Stomach (tissue), 8 donors: ENCODE measurements at regions not wholly inside any gene's neighbourhood (a gene's known extent, or its start where the extent isn't known, plus 50 kb on each side); places are given as distances from the start of the nearest gene placed in this dataset.
A peak's percentile ranks its signal among the peaks of the same experiment; 100 is the strongest.

Experiments used
- DNase-seq, 2 donors: peaks; one replicate each; pipeline versions ENCODE4 v3.0.0 to v3.0.0-alpha.2; 2013 to 2019
- H3K27ac ChIP-seq, 5 donors: fragments of 200-600 bp in 4 of 5; sonication (generic) in 4 of 5; one replicate each; pipeline ENCODE4 v1.5.1; 2013 to 2019; ENCODE audit warnings: mild to moderate bottlenecking in 1 of 5, moderate library complexity in 1 of 5
- H3K27me3 ChIP-seq, 3 donors: fragments of 200-600 bp; sonication (generic); one replicate each; pipeline ENCODE4 v1.5.1; 2017 to 2019; ENCODE audit warnings: mixed run types in 1 of 3
- H3K36me3 ChIP-seq, 4 donors: fragments of 200-600 bp; sonication (generic); 1 replicate in 3 of 4; 2 replicates in 1 of 4; pipeline ENCODE4 v1.5.1; 2016 to 2019
- H3K4me1 ChIP-seq, 4 donors: fragments of 200-600 bp; sonication (generic); one replicate each; pipeline ENCODE4 v1.5.1; 2016 to 2019
- H3K4me3 ChIP-seq, 4 donors: fragments of 200-600 bp; sonication (generic) in 3 of 4; one replicate each; pipeline ENCODE4 v1.5.1; 2016 to 2019; ENCODE audit warnings: mild to moderate bottlenecking in 1 of 4
- H3K9me3 ChIP-seq, 4 donors: fragments of 200-600 bp; sonication (generic); one replicate each; pipeline ENCODE4 v1.5.1; 2016 to 2019
- CTCF ChIP-seq, 7 experiments: fragments of 450-650 bp in 4 of 7; fragments of 200-600 bp in 3 of 7; sonication (generic) in 3 of 7; IDR thresholded peaks; one replicate each; pipeline ENCODE4 v1.5.1; 2016 to 2019; ENCODE audit warnings: antibody characterized with exemption in 7 of 7, control low read depth in 2 of 7, mild to moderate bottlenecking in 1 of 7
- EP300 ChIP-seq: sonication (generic); formaldehyde crosslinking; IDR thresholded peaks from one replicate; pipeline ENCODE4 v1.6.1; 2017; ENCODE audit warnings: antibody characterized with exemption
- POLR2A ChIP-seq, 4 donors: fragments of 450-650 bp; IDR thresholded peaks; one replicate each; pipeline ENCODE4 v1.6.1; 2016; ENCODE audit warnings: antibody characterized with exemption in 4 of 4, control low read depth in 2 of 4, mild to moderate bottlenecking in 1 of 4, moderate library complexity in 1 of 4
- POLR2AphosphoS5 ChIP-seq, 3 donors: sonication (generic); formaldehyde crosslinking; IDR thresholded peaks; one replicate each; pipeline ENCODE4 v1.6.1; 2016; ENCODE audit warnings: antibody characterized with exemption in 3 of 3
- WGBS, 5 donors: extraction: QIAGEN DNeasy Blood & Tissue Kit in 3 of 5; methylation state at CpG; one replicate each; pipeline versions ENCODE4 v1.1.5 to v1.1.7; 2013 to 2018; 5-methylcytosine and 5-hydroxymethylcytosine counted together
- intact Hi-C: fragments of 100-400 bp; cut with DNase I; formaldehyde crosslinking; loops from one replicate; pipeline ENCODE4 v1.15.1; 2023; ENCODE audit warnings: low total_unique reads
- donor health status: healthy with polysubstance abuse.
- donor health status: Bipolar disorder and iron deficiency.
- donor health status: healthy.

- Histone ChIP-seq H3K9me3 (peaks cover 0 to 7% (median 0%) of the 10 kb centered on the region in 4 donors), H3K36me3 (no peaks in the 10 kb centered on the region), H3K4me1 (peaks cover 0 to 6% (median 0%) of the 10 kb centered on the region in 4 donors), H3K4me3 (no peak overlapping the region), H3K27me3 (peaks cover 0 to 28% (median 20%) of the 10 kb centered on the region in 3 donors), H3K27ac (no peak overlapping the region)
- DNase-seq = peak; percentile 9 to 48
- no peak for TF ChIP-seq EP300
- intact Hi-C loops = no loop called here
- WGBS, 5 donors = 54 to 70% (median 64%) methylated on average over 11 of the region's 11 CpGs
Observed at GRCh38 chr9:126144603-126145456, 181.8 kb upstream of the MVB12B start.

GRCh38 chr9:126145887-126146253 is 180.8 kb upstream of the MVB12B start:
- Histone ChIP-seq H3K36me3 (no peaks in the 10 kb centered on the region), H3K9me3 (peaks cover 0 to 6% (median 0%) of the 10 kb centered on the region in 4 donors), H3K27ac (no peak overlapping the region), H3K4me1 (peaks cover 0 to 7% (median 0%) of the 10 kb centered on the region in 4 donors), H3K4me3 (no peak overlapping the region), H3K27me3 (peaks cover 0 to 28% (median 20%) of the 10 kb centered on the region in 3 donors)
- TF ChIP-seq POLR2AphosphoS5 (IDR thresholded peaks at IDR 0.05) (no peak), CTCF (IDR thresholded peaks at IDR 0.05) (no peak), EP300 (no peak), POLR2A (IDR thresholded peaks at IDR 0.05) (no peak)
- intact Hi-C loops = no loop called here
- no peak for DNase-seq
- 66 to 78% (median 74%) methylated on average over 4 of the region's 4 CpGs for WGBS, 5 donors

GRCh38 chr9:126146254-126147145 is 180.1 kb upstream of the MVB12B start:
- no peak overlapping the region for H3K4me3 ChIP-seq
- H3K9me3 ChIP-seq = no peaks in the 10 kb centered on the region
- TF ChIP-seq EP300 (no peak), CTCF (IDR thresholded peaks at IDR 0.05) (peak in 1 of 7 experiments; percentile 22)
- intact Hi-C loops = no loop called here
- H3K27ac ChIP-seq = no peak overlapping the region
- WGBS, 5 donors = 13 to 27% (median 17%) methylated on average over 19 of the region's 19 CpGs
- H3K27me3 ChIP-seq = peaks cover 0 to 28% (median 20%) of the 10 kb centered on the region in 3 donors
- peak; percentile 24 to 53 for DNase-seq
- no peaks in the 10 kb centered on the region for H3K36me3 ChIP-seq
- peaks cover 0 to 14% (median 0%) of the 10 kb centered on the region in 4 donors for H3K4me1 ChIP-seq

GRCh38 chr9:126147186-126147935 is 179.3 kb upstream of the MVB12B start:
- Histone ChIP-seq H3K27ac (no peak overlapping the region), H3K27me3 (peaks cover 0 to 28% (median 20%) of the 10 kb centered on the region in 3 donors), H3K9me3 (no peaks in the 10 kb centered on the region), H3K4me3 (no peak overlapping the region), H3K4me1 (peaks cover 0 to 14% (median 0%) of the 10 kb centered on the region in 4 donors), H3K36me3 (no peaks in the 10 kb centered on the region)
- intact Hi-C loops = no loop called here
- TF ChIP-seq POLR2A (IDR thresholded peaks at IDR 0.05) (no peak), CTCF (IDR thresholded peaks at IDR 0.05) (no peak), EP300 (no peak), POLR2AphosphoS5 (IDR thresholded peaks at IDR 0.05) (no peak)
- WGBS, 5 donors = 65 to 73% (median 71%) methylated on average over 10 of the region's 10 CpGs
- no peak for DNase-seq
